ENCODE measurements at regions not wholly inside any gene's neighbourhood (a gene's known extent, or its start where the extent isn't known, plus 50 kb on each side); places are given as distances from the start of the nearest gene placed in this dataset.
"Not testable (repeated sequence)": the region's sequence is repeated elsewhere in the genome, so short reads cannot be mapped to it uniquely, and the experiment has no call there.

- DNase-seq: no peak
Measured at GRCh38 chr2:240191001-240191400, 50.5 kb upstream of the OTOS start.

GRCh38 chr2:240192661-240193060 is 52.2 kb upstream of the OTOS start:
- no peak for DNase-seq

- not testable (repeated sequence) for DNase-seq
Measured at GRCh38 chr2:240194341-240194762, 53.9 kb upstream of the OTOS start.

GRCh38 chr2:240195316-240195861 is 54.9 kb upstream of the OTOS start:
- DNase-seq: no peak

- no peak for DNase-seq
Measured at GRCh38 chr2:240196716-240197461, 56.4 kb upstream of the OTOS start.

GRCh38 chr2:240197462-240198139 is 57.1 kb upstream of the OTOS start:
- no peak for DNase-seq

GRCh38 chr2:240198226-240198625 is 57.8 kb upstream of the OTOS start:
- DNase-seq: no peak

GRCh38 chr2:240199133-240199870 is 58.8 kb upstream of the OTOS start:
- DNase-seq: no peak

- DNase-seq: peak; percentile 62
Measured at GRCh38 chr2:240200230-240201051, 60.0 kb upstream of the OTOS start.

- DNase-seq: no peak
Measured at GRCh38 chr2:240201866-240202265, 61.4 kb upstream of the OTOS start.

- DNase-seq: no peak
Measured at GRCh38 chr2:240202586-240202985, 62.1 kb upstream of the OTOS start.

- DNase-seq: peak; percentile 66
Measured at GRCh38 chr2:240203031-240203787, 62.8 kb upstream of the OTOS start.

GRCh38 chr2:240203788-240204270 is 63.4 kb upstream of the OTOS start:
- no peak for DNase-seq

GRCh38 chr2:240204431-240205276 is 64.2 kb upstream of the OTOS start:
- no peak for DNase-seq

GRCh38 chr2:240205348-240205747 is 64.9 kb upstream of the OTOS start:
- DNase-seq: no peak

GRCh38 chr2:240205772-240206171 is 65.3 kb upstream of the OTOS start:
- DNase-seq: no peak

GRCh38 chr2:240206630-240207029 is 66.2 kb upstream of the OTOS start:
- DNase-seq: no peak

- DNase-seq: no peak
Measured at GRCh38 chr2:240207661-240208060, 67.2 kb upstream of the OTOS start.

GRCh38 chr2:240208096-240208495 is 67.6 kb upstream of the OTOS start:
- DNase-seq: no peak

- DNase-seq: no peak
Measured at GRCh38 chr2:240208631-240209211, 68.3 kb upstream of the OTOS start.
